GM19438 (cell line): ENCODE measurements at regions not wholly inside any gene's neighbourhood (a gene's known extent, or its start where the extent isn't known, plus 50 kb on each side); places are given as distances from the start of the nearest gene placed in this dataset.
"Not testable (repeated sequence)": the region's sequence is repeated elsewhere in the genome, so short reads cannot be mapped to it uniquely, and the experiment has no call there.

Experiments used
- ATAC-seq: cut with Tn5 transposase; IDR thresholded peaks from one replicate; pipeline ENCODE4 v1.9.1; 2021; ENCODE audit warnings: low read depth; ENCODE audit not compliant: unreplicated experiment

DNA sequence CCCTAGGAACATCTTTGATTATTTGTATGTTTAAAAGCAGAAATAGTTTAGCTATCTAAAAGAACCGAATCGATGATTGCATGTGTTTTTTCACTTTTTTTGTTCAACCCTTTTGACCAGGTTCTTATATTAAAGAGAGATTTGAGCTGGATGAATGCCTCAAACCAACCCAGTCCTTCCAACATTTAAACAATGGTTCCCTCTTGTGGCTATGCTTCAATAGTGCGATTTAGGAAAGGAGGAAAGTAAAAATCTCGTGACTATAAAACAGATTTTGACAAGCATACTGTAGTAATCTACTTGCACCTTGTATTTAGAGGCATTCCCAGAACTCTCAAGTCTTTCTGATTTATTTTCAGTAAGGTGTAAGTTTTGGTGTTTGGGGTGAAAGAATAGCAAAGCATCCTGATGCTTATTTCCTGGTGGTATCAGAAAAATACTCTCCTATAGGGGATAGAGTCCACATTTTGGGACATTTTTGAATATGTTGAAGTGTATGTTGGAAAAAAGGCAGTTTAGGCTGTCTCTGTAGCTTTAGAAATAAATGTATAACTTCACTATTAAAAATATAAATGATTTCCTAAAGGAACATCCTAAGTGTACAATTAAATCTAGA lies 159.6 kb upstream of the KCNH8 start:
- no peak for ATAC-seq

DNA sequence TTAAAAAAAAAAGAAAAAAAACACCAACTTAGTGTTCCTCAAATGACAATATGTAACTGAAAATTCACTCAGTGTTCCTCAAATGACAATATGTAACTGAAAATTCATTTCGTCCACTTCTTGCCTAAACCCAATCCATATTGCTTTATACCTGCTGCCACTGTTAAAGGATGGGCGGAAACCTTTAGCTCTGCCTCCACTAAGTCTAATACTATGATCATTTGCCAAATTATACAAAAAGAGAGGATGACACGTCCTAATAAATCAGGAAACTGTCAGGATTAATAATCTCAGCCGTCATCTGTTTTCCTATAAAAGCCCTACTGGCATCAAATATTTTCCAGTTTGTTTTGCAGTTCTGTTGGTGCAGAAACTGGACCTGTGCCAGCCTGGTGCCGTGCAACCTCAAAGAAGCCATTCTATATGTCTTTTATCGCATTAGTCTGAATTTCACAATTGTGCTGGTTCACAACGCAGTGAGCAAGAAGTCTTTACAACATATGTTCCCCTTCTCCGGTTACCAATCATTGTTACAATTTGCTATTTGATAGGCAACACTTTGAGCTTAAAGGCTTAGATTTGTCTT lies 160.4 kb upstream of the KCNH8 start:
- ATAC-seq, result no peak

DNA sequence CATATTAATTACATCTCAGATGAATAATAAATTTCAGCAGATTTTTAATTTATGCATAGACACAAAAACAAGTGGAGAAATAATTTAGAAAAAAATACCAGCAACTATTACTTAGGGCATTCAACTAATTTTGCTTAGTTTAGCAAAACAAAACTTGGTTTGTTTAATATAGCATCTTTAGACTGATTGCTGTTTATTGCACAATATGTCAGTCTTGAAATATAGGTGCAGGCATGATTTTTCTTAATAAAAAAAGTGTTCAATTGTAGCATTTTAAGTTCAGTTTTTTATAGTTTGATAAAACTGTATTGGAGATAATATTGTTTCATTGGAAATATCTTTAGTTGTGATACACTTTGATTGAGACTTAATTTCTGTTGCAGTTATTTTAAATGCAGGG lies 161.2 kb upstream of the KCNH8 start:
- ATAC-seq, result no peak

DNA sequence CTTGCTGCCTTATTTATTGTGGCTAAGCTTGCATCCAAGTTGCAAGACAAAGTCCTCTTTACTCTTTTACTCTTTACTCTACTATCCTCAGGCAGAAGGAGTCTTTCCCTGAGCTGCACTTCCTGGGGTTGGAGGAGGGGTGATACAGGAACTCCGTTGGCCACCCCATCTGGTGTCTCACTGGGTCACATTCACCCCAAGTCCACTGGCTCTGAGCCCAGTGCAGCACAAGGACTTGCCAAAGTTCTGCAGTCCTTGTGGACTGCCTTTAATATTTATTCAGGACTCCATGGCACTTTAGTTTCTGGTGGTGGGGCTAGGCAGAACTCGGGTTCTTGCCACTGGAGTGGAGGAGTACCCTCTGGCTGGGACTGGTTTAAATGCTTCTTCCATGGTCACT lies 165.4 kb upstream of the KCNH8 start:
- no peak for ATAC-seq

DNA sequence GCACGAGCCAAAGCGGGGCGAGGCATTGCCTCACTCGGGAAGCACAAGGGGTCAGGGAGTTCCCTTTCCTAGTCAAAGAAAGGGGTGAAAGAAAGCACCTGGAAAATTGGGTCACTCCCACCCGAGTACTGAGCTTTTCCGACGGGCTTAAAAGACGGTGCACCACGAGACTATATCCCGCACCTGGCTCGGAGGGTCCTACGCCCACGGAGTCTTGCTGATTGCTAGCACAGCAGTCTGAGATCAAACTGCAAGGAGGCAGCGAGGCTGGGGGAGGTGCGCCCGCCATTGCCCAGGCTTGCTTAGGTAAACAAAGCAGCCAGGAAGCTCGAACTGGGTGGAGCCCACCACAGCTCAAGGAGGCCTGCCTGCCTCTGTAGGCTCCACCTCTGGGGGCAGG lies 172.2 kb upstream of the KCNH8 start:
- ATAC-seq, result not testable (repeated sequence)

DNA sequence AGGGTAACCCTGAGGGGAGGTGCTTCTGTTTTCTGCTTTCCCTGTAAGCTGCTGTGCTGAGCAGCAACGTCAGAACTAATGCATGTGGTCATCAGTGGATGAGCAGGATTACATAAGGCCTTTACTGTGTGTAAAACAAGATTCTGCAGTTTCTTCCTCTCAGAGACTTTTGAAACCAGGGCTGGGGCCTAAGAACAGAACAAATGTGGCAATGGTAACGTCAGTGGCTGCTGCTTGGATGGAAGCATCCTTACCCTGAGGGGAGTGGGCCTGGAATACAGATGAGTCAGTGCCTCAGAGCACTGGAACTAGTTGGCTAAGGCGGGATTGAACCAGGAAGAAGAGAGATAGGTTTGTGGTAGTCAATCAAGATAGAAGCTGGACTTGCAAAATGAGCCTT lies 180.2 kb upstream of the KCNH8 start:
- no peak for ATAC-seq

DNA sequence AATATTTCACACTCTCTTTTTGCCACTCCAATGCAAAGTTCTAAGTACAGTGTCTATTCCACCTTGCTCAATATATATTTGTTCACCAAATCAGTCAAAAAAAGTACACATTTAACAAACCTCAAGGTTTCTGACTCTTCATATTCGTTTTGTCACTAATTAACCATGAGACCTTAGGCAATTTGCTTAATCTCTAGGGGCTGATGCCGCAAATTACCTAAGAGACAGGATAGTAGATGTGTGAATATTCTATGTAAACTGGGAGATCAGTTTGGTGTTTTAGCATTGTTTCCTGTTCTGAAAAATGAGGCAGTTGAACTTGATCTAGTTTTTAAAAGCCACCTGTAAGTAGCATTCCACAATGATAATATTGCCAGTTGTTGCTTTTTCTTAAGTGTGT lies 182.5 kb upstream of the KCNH8 start:
- ATAC-seq, result no peak

DNA sequence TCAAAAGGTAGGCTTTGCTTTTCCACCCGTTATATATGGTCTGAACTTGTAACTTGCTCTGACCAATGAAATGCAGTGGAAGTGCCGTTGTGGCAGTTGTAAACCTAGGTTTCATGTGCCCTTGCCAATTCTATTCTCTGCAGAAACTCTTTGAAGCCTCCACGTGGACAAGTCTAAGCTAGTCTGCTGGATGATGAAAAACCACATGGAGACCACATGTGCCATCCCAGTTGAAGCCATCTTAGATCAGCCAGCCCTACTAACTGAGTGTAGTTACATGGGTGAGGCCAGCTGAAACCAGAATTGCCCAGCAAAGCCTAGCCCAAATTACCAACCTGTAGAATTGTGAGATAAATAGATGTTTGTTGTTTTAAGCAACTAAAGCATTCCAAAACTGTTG lies 183.7 kb upstream of the KCNH8 start:
- no peak for ATAC-seq

DNA sequence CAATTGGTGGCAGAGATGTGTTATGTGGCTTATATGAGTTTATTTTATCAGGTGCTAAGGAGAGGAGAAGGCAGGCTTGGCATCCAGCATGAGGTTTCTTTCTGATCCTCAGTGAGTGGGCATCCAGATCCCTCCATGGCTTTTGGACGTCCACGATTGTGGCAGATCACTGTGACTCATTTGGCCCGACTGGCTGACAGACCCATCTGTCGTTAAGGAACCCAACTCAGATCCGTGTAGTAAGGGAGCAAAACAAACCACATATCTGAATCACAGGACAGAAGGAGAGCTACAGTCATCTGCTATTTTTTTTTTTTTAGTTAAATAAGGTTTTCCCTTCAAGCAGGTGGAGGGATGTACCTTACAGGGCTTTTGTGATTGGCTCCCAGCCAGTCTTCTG lies 197.0 kb upstream of the KCNH8 start:
- no peak for ATAC-seq

DNA sequence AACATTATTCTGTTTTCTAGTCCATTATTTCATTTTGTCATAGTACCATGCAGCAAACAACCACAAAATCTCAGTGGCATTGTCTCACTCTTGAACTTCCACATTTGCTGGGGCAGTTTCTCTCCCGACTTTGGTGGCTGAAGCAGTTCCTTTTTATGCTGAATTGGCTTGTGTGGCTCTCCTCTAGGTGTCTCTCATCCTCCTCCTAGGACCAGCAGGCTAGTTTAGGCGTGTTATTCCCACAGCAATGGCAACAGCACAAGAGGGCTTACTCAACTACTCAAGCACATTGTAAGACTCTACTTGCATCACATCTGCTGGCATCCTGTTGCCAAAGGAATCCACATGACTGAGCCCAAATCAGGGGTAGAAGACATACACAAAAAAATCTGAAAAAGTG lies 201.8 kb upstream of the KCNH8 start:
- no peak for ATAC-seq

DNA sequence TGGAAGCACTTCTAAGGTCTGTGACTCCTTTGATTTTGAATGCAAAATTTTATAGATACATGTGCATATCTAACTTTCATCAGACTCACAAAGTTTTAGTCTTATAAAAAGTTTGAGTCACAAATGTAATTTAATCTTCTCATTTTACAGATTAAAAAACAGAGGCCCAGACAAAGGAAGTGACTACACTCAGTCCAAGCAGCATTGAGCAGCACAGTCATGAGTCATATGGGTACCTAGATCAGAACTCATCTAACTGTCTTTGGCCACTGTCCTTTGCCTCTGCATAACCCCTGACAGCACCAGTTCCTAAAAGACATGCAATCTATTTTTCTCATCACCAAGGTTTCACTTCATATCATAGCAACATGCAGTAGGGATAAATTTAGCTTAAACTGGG lies 210.7 kb upstream of the KCNH8 start:
- no peak for ATAC-seq

DNA sequence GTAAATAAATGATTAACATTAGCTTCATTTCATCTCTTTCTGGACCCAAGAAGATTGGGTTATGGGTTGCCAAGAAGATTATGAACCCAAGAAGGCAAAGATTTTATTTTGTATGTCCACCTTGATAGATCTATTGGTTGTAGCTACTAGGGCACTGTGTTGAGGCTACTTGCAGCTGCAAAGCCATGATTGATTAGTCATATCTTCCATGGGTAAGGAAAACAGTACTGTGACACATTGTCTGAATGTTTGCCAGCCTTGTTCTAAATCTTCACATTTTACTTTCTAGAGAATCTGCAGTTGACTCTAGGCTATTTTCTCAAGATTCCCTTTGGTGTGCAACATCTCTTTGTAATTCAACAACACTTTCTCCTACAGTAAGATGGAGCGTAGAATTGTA lies 229.2 kb upstream of the KCNH8 start:
- no peak for ATAC-seq

DNA sequence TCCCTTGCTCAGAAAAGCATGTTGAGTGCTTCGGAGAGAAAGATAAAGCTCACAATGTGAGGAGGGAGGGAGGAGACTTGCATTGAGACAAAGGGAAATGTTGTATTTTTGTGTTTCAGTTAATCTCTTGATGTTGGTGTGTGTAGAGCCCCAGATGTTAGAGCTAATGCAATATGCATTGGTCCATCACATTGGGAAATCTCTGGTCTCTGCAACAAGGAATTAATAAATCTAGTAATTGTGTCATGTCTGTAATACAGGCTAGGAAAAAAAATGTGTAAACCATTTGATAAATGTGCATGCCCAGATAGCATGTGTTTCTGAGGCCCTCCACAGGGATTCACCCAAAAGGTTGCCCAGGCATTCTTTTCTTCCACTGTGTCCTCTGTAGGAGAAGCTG lies 230.4 kb upstream of the KCNH8 start:
- no peak for ATAC-seq

DNA sequence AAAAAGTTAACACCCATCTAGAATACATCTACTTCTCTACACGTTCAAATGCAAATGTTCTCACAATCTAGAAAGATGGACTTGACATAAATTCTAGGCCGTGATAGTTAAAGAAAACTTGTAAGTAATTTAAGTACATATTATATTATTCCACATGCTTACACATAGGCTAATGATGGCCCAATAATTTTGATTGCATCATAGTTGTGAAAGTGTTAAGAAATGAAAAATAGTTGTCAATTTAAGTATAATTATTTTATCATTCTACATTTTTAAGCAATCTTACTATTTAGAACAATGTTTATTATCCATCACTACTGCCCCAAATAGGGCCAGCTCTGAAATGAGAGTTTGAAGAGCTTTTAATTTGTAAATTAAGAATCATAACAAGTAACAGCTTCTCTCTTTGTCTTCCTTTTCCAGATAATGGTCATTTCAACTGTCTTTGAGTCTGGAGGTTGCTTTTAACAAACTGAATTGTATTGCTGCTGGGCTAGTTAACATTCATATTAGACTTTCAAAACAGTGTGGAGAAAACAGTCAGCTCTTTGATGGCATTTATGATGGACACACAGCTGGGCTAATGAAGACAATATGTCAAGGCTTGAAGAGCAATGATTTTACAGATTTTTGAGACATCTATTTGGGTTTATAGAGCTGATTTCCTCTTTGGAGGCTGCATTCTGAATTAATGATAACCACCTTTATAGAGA lies 246.1 kb upstream of the KCNH8 start:
- no peak for ATAC-seq

DNA sequence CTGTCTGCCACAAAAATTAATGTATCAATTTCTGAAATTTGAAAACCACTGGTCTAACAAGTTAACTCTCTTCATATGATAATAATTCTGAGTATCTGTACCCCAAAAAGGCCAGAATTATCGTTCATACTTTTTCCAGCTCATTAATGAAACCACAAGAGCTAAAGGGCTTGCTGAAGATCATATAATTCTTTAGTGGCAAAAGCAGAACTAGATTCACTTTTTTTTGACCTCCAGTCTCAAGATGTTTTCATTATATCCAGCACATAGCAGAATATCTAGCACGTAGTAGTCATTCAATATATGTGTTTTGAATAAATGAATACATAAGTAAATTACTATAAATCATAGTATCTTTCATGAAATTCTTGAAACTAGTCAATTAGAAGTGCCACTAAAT lies 246.7 kb upstream of the KCNH8 start:
- ATAC-seq, result no peak

DNA sequence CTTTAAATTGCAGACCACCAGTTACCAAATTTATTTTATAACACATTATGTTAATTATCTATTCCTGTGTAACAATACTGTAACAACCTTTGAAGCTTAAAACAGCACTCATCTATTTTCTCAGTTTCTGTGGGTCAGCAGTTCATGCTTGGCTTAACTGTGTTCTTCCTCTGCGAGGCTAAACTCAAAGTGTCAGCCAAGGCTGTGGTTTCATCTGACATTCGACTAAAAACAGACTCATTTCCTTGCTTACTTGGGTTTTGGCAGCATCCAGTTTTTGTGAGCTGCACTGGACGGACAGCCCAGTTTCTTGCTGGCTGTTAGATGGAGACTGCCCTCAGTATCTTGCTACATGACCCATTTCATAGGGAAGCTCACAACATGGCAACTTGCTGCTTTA lies 247.3 kb upstream of the KCNH8 start:
- peak; percentile 92 for ATAC-seq

DNA sequence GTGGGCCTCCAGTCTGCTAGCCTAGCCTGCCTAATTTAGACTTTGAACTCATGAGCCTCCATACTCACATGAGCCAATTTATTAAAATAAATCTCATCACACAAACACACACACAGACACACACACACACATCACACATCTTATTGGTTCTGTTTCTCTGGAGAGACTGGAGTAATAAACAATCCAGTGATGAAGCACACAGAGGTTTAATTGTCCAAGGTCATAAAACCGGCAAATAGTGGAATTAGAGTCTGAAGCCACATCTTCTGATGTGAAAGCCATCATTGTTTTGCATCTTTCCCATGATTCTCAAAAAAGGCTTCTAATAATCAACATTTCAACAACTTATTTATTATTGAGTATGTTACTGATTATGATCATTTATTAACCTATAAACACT lies 249.4 kb upstream of the KCNH8 start:
- ATAC-seq, result no peak

DNA sequence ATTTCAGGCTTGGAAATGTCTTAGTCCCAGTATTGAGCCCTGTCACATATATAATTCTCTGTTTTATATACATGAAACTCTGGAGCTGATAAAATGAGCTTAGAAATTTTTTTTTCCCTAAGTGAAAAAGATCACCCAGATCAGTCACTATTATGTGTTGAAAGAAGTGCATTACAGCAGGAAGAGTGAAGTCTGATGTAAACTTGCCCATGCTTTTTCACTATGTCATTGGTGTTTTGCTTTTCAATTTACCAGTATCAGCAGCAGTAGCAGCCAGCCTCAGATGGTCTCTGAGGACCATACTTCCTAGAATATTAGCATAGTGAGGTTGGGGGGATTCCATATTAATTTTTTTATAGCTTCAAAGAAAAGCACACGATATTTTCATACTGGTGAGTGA lies 255.6 kb upstream of the KCNH8 start:
- no peak for ATAC-seq

DNA sequence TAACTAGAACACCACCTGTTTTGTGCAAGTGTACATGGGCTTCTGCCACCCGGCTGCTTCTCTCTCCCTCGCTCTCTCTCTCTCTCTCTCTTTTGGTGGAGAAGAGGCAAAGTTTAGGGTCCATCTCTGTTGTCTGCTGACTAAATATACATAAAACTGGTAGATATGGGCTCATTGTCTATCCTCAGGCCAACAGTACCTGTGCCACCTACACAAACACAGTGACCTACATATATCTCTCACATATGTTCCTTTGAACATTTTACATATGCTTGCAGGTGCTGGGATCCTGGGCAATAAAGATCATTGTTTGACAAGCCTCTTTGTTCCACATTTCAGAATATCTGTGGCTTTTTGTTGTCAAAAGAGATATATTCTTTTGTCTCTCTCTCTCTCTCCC lies 256.3 kb upstream of the KCNH8 start:
- no peak for ATAC-seq

DNA sequence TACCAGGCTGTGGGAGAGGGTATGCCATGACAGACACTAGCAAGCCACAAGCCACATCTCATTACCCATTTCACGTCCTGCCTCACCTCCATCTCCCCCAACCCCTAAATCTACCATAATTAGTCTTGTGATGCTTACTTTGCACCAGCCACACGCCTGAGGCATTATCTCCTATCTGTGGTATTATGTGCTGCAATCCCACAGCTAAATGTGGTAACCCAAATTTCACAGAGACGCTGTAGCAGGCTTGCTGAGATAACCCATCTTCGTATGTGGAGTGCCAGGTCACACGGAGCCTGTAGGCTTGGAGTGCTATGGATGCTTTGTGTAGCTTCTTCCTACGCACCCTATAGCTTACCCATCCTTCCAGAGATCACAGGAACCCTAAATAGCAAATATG lies 256.7 kb upstream of the KCNH8 start:
- no peak for ATAC-seq

DNA sequence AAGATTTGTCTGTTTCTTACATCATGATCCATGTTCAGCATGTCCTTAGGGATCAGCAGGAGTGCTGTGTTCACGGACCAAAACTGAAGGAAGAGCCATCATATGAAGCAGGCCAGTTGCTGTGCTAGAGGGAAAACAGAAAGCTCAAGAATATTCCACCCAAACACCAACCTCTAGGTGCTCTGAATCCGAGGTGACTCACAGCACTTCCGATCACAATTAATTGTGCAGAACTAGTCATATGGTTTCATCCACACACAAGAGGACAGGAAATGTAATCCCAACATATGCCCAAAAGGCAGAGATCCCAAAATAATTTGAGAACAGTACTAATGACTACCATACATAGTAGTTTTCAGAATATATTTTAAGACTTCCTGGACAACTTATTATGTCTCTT lies 257.9 kb upstream of the KCNH8 start:
- ATAC-seq, result no peak

DNA sequence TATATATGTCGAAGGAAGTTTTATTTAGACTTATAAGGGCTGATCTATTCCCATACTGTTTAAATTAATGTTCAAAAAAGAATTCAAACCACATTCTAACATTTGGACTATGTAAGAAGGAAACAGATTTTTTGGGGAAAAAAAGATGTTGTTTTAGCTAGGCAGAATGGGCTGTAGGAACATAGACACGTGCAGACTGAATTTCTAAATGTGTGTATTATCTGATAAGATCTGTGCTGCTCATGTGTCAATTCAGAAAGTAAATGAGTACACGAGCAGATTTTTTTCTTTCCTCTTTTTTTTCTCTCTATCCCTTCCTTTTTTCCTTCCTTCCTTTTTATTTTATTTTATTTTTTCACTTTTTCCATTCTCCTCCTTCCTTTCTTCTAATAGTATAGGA lies 259.5 kb upstream of the KCNH8 start:
- no peak for ATAC-seq
